ENCODE measurements at regions not wholly inside any gene's neighbourhood (a gene's known extent, or its start where the extent isn't known, plus 50 kb on each side); places are given as distances from the start of the nearest gene placed in this dataset.
A peak's percentile ranks its signal among the peaks of the same experiment; 100 is the strongest.

DNA sequence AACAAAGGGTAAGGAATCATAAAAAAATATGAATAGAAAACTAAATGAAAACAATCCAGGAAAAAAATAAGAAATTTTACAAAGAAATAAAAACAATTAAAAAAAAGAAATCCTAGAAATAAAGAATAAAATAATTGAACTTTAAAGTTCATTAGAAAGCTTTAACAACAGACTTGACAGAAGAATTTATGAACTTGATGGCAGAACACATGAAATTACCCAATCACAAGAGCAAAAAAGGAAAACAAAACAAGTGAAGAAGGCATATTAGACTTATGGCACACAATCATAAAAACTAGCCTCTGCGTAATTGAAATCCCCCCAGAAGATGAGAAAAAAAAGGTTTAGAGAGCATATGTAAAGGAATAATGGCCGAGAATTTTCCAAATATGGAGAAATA is 802.5 kb upstream of the B3GALT2 start:
- Mint-ChIP-seq H3K4me1 (no peaks in the 10 kb centered on the region), H3K36me3 (ENCODE audit: low read depth) (peaks cover 16% of the 10 kb centered on the region), H3K27ac (no peak overlapping the region), H3K27me3 (ENCODE audit: low read depth) (no peaks in the 10 kb centered on the region), H3K9me3 (peaks cover 38% of the 10 kb centered on the region), H3K4me3 (no peak overlapping the region)
- TF ChIP-seq, protein P1, sequence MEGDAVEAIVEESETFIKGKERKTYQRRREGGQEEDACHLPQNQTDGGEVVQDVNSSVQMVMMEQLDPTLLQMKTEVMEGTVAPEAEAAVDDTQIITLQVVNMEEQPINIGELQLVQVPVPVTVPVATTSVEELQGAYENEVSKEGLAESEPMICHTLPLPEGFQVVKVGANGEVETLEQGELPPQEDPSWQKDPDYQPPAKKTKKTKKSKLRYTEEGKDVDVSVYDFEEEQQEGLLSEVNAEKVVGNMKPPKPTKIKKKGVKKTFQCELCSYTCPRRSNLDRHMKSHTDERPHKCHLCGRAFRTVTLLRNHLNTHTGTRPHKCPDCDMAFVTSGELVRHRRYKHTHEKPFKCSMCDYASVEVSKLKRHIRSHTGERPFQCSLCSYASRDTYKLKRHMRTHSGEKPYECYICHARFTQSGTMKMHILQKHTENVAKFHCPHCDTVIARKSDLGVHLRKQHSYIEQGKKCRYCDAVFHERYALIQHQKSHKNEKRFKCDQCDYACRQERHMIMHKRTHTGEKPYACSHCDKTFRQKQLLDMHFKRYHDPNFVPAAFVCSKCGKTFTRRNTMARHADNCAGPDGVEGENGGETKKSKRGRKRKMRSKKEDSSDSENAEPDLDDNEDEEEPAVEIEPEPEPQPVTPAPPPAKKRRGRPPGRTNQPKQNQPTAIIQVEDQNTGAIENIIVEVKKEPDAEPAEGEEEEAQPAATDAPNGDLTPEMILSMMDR (IDR thresholded peaks at IDR 0.05; ENCODE audit: unreplicated experiment in 3 of 3), result no peak

DNA sequence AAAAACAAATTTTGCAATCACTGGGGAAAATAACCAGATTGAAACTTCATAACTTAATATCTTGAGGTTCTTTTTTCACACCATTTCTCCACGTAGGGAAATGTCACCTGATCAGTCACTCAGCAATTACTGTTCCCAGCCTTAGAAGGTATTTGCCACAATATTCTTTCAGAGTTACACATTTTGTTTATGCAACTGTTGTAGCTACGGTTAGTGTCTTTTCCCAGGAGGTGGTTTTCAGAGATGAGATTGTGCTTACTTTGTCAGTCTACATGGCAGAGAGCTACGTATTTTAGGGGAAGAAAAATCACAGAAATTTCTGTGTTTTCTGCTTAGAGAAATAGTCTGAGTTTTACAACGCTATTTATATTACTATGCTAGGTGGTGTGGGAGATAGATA is 792.8 kb upstream of the B3GALT2 start:
- Mint-ChIP-seq H3K4me1 (no peaks in the 10 kb centered on the region), H3K27me3 (ENCODE audit: low read depth) (no peaks in the 10 kb centered on the region), H3K27ac (no peak overlapping the region), H3K4me3 (peak overlapping the region in 1 of 3 experiments; percentile 28), H3K9me3 (no peaks in the 10 kb centered on the region), H3K36me3 (ENCODE audit: low read depth) (no peaks in the 10 kb centered on the region)
- TF ChIP-seq, protein P1 (IDR thresholded peaks at IDR 0.05; ENCODE audit: unreplicated experiment in 3 of 3), result no peak

DNA sequence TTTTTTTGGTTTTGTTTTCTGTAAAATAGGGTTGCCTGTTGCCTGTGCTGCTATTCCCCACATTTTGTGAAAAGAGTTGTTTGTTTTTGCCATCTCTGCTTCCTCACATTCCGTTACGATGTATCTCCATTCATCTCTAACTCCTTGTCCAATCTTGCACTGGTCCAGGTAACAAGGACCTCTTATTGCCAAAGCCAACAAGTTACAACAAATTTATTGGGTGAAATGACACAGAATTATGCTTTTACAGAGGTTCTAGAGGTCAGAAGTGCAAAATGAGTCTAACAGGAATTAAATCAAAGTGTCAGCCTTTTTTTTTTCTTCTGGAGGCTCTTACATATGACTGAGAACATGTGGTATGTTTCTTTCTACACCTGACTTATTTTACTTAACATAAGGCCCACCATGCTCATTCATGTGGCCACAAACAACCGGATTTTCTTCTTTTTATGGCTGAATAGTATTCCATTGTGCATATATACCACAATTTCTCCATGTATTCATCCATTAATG is 787.9 kb upstream of the B3GALT2 start:
- no peak overlapping the region for H3K27ac Mint-ChIP-seq
- no peak overlapping the region for H3K4me3 Mint-ChIP-seq
- no peaks in the 10 kb centered on the region for H3K4me1 Mint-ChIP-seq
- TF ChIP-seq, protein P1 (IDR thresholded peaks at IDR 0.05; ENCODE audit: unreplicated experiment in 3 of 3), result no peak
- no peaks in the 10 kb centered on the region for H3K27me3 Mint-ChIP-seq (ENCODE audit: low read depth)
- no peaks in the 10 kb centered on the region for H3K9me3 Mint-ChIP-seq
- no peaks in the 10 kb centered on the region for H3K36me3 Mint-ChIP-seq (ENCODE audit: low read depth)

- Mint-ChIP-seq H3K27me3 (ENCODE audit: low read depth) (no peaks in the 10 kb centered on the region), H3K36me3 (ENCODE audit: low read depth) (no peaks in the 10 kb centered on the region), H3K4me3 (no peak overlapping the region), H3K9me3 (no peaks in the 10 kb centered on the region), H3K4me1 (no peaks in the 10 kb centered on the region), H3K27ac (no peak overlapping the region)
- TF ChIP-seq, protein P1 (IDR thresholded peaks at IDR 0.05; ENCODE audit: unreplicated experiment in 3 of 3), result no peak
Observed at GRCh38 chr1:193973428-193973827, 787.0 kb upstream of the B3GALT2 start.

DNA sequence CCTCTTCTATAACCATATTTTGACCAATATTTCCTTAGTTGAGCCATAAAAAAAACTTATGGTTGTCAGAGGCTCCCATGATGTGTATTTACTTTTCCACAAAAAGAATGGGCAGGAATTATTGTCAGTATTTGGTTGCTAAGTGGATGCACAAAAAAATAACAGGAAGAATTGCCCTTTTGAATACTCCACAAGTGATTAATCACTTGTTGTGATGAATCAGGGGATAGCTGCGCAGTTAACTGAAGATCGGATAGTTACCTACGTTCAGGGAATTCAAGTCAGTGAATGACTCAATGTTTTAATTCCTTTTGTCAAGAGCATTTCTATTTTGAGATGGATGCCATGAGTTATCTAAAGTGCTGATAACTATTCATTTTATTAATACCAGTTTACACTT is 785.2 kb upstream of the B3GALT2 start:
- no peak overlapping the region for H3K4me3 Mint-ChIP-seq
- no peaks in the 10 kb centered on the region for H3K27me3 Mint-ChIP-seq (ENCODE audit: low read depth)
- no peak overlapping the region for H3K27ac Mint-ChIP-seq
- H3K4me1 Mint-ChIP-seq, result no peaks in the 10 kb centered on the region
- no peaks in the 10 kb centered on the region for H3K9me3 Mint-ChIP-seq
- no peaks in the 10 kb centered on the region for H3K36me3 Mint-ChIP-seq (ENCODE audit: low read depth)
- TF ChIP-seq, protein P1 (IDR thresholded peaks at IDR 0.05; ENCODE audit: unreplicated experiment in 3 of 3), result no peak

DNA sequence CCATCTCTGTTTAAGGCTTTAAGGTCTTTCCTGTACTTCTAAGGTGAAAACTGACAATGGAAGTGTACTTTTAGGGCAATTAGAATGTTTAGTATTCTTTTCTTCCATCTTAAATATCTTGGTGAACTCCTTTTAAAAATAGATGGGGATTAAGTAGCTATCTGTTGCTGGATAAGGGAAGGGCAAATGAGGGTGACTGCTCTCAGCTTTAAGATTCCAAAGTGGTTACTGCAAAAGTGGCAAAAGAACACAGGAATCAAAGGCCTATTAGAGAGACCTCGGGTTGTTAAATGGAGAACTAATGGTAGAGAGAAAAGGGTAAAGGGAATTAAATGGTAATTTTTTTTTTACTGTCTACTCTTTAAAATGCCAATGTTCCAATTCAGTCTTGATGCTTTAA is 774.1 kb upstream of the B3GALT2 start:
- TF ChIP-seq, protein P1 (IDR thresholded peaks at IDR 0.05; ENCODE audit: unreplicated experiment in 3 of 3), result no peak
- Mint-ChIP-seq H3K4me1 (peaks cover 7% of the 10 kb centered on the region), H3K27ac (no peak overlapping the region), H3K27me3 (ENCODE audit: low read depth) (no peaks in the 10 kb centered on the region), H3K4me3 (no peak overlapping the region), H3K9me3 (peaks cover 7% of the 10 kb centered on the region), H3K36me3 (ENCODE audit: low read depth) (no peaks in the 10 kb centered on the region)
